ENCODE measurements at regions not wholly inside any gene's neighbourhood (a gene's known extent, or its start where the extent isn't known, plus 50 kb on each side); places are given as distances from the start of the nearest gene placed in this dataset.

- Histone ChIP-seq H3K4me2 (ENCODE audit: extremely low read depth, insufficient read depth, low read length) (no peak overlapping the region), H3K9me3 (ENCODE audit: control insufficient read depth, insufficient read depth, low read depth, low read length) (no peaks in the 10 kb centered on the region), H3K27ac (ENCODE audit: insufficient read depth, low read length) (no peak overlapping the region), H3K79me2 (ENCODE audit: control insufficient read depth, insufficient read depth, low read length) (no peaks in the 10 kb centered on the region), H3K36me3 (ENCODE audit: control insufficient read depth, insufficient read depth, low read length) (no peaks in the 10 kb centered on the region), H2AFZ (ENCODE audit: low read length) (no peak overlapping the region), H3K9ac (ENCODE audit: insufficient read depth, low read length) (no peak overlapping the region), H4K20me1 (ENCODE audit: control insufficient read depth, extremely low read depth, insufficient read depth, low read length) (no peaks in the 10 kb centered on the region), H3K4me1 (ENCODE audit: control insufficient read depth, extremely low read depth, insufficient read depth, low read length) (peaks cover 2% of the 10 kb centered on the region), H3K27me3 (ENCODE audit: control insufficient read depth, insufficient read depth, low read length) (no peaks in the 10 kb centered on the region), H3K4me3 (replicated peaks in 1 of 4; ENCODE audit: control extremely low read depth in 1 of 4, insufficient read depth in 1 of 4, low read depth in 3 of 4, low read length in 4 of 4) (no peak overlapping the region)
- peak; percentile 93 for DNase-seq (ENCODE audit: low read depth in 2 of 2)
- no peak for TF ChIP-seq EZH2 (IDR thresholded peaks at IDR 0.05; ENCODE audit: low read length, missing control alignments)
- TF ChIP-seq, protein P1, sequence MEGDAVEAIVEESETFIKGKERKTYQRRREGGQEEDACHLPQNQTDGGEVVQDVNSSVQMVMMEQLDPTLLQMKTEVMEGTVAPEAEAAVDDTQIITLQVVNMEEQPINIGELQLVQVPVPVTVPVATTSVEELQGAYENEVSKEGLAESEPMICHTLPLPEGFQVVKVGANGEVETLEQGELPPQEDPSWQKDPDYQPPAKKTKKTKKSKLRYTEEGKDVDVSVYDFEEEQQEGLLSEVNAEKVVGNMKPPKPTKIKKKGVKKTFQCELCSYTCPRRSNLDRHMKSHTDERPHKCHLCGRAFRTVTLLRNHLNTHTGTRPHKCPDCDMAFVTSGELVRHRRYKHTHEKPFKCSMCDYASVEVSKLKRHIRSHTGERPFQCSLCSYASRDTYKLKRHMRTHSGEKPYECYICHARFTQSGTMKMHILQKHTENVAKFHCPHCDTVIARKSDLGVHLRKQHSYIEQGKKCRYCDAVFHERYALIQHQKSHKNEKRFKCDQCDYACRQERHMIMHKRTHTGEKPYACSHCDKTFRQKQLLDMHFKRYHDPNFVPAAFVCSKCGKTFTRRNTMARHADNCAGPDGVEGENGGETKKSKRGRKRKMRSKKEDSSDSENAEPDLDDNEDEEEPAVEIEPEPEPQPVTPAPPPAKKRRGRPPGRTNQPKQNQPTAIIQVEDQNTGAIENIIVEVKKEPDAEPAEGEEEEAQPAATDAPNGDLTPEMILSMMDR (conservative IDR thresholded peaks at IDR 0.05 in 1 of 2, IDR thresholded peaks at IDR 0.05 in 1 of 2; ENCODE audit: low read depth in 1 of 2, low read length in 2 of 2): no peak
Measured at GRCh38 chr11:104668797-104669463, 229.3 kb downstream of the CASP12 start.

- Histone ChIP-seq H3K4me2 (ENCODE audit: extremely low read depth, insufficient read depth, low read length) (no peak overlapping the region), H3K36me3 (ENCODE audit: control insufficient read depth, insufficient read depth, low read length) (no peaks in the 10 kb centered on the region), H3K4me1 (ENCODE audit: control insufficient read depth, extremely low read depth, insufficient read depth, low read length) (peaks cover 2% of the 10 kb centered on the region), H2AFZ (ENCODE audit: low read length) (no peak overlapping the region), H3K79me2 (ENCODE audit: control insufficient read depth, insufficient read depth, low read length) (no peaks in the 10 kb centered on the region), H3K4me3 (replicated peaks in 1 of 4; ENCODE audit: control extremely low read depth in 1 of 4, insufficient read depth in 1 of 4, low read depth in 3 of 4, low read length in 4 of 4) (no peak overlapping the region), H3K27me3 (ENCODE audit: control insufficient read depth, insufficient read depth, low read length) (no peaks in the 10 kb centered on the region), H3K9me3 (ENCODE audit: control insufficient read depth, insufficient read depth, low read depth, low read length) (no peaks in the 10 kb centered on the region), H3K9ac (ENCODE audit: insufficient read depth, low read length) (no peak overlapping the region), H4K20me1 (ENCODE audit: control insufficient read depth, extremely low read depth, insufficient read depth, low read length) (no peaks in the 10 kb centered on the region), H3K27ac (ENCODE audit: insufficient read depth, low read length) (no peak overlapping the region)
- no peak for TF ChIP-seq EZH2 (IDR thresholded peaks at IDR 0.05; ENCODE audit: low read length, missing control alignments)
- TF ChIP-seq, protein P1 (conservative IDR thresholded peaks at IDR 0.05 in 1 of 2, IDR thresholded peaks at IDR 0.05 in 1 of 2; ENCODE audit: low read depth in 1 of 2, low read length in 2 of 2): no peak
- DNase-seq (ENCODE audit: low read depth in 2 of 2): no peak
Measured at GRCh38 chr11:104666624-104667023, 231.6 kb downstream of the CASP12 start.

GRCh38 chr11:104665641-104666040 is 232.6 kb downstream of the CASP12 start:
- H4K20me1 ChIP-seq (ENCODE audit: control insufficient read depth, extremely low read depth, insufficient read depth, low read length): no peaks in the 10 kb centered on the region
- H3K4me3 ChIP-seq (replicated peaks in 1 of 4; ENCODE audit: control extremely low read depth in 1 of 4, insufficient read depth in 1 of 4, low read depth in 3 of 4, low read length in 4 of 4): no peak overlapping the region
- H3K36me3 ChIP-seq (ENCODE audit: control insufficient read depth, insufficient read depth, low read length): no peaks in the 10 kb centered on the region
- H3K27ac ChIP-seq (ENCODE audit: insufficient read depth, low read length): no peak overlapping the region
- no peaks in the 10 kb centered on the region for H3K79me2 ChIP-seq (ENCODE audit: control insufficient read depth, insufficient read depth, low read length)
- peaks cover 2% of the 10 kb centered on the region for H3K4me1 ChIP-seq (ENCODE audit: control insufficient read depth, extremely low read depth, insufficient read depth, low read length)
- H3K9me3 ChIP-seq (ENCODE audit: control insufficient read depth, insufficient read depth, low read depth, low read length): no peaks in the 10 kb centered on the region
- H3K4me2 ChIP-seq (ENCODE audit: extremely low read depth, insufficient read depth, low read length): peak overlapping the region; percentile 33
- H3K9ac ChIP-seq (ENCODE audit: insufficient read depth, low read length): no peak overlapping the region
- peak; percentile 52 to 94 for DNase-seq (ENCODE audit: low read depth in 2 of 2)
- TF ChIP-seq, protein P1 (conservative IDR thresholded peaks at IDR 0.05 in 1 of 2, IDR thresholded peaks at IDR 0.05 in 1 of 2; ENCODE audit: low read depth in 1 of 2, low read length in 2 of 2): no peak
- no peak for TF ChIP-seq EZH2 (IDR thresholded peaks at IDR 0.05; ENCODE audit: low read length, missing control alignments)
- no peak overlapping the region for H2AFZ ChIP-seq (ENCODE audit: low read length)
- H3K27me3 ChIP-seq (ENCODE audit: control insufficient read depth, insufficient read depth, low read length): no peaks in the 10 kb centered on the region
